Hippocampal formation (tissue), 2 donors: ENCODE measurements at regions not wholly inside any gene's neighbourhood (a gene's known extent, or its start where the extent isn't known, plus 50 kb on each side); places are given as distances from the start of the nearest gene placed in this dataset.

Experiments used
- DNase-seq, 2 donors: peaks; one replicate each; lab custom pipeline; 2025; lab: John Stamatoyannopoulos, UW

DNA sequence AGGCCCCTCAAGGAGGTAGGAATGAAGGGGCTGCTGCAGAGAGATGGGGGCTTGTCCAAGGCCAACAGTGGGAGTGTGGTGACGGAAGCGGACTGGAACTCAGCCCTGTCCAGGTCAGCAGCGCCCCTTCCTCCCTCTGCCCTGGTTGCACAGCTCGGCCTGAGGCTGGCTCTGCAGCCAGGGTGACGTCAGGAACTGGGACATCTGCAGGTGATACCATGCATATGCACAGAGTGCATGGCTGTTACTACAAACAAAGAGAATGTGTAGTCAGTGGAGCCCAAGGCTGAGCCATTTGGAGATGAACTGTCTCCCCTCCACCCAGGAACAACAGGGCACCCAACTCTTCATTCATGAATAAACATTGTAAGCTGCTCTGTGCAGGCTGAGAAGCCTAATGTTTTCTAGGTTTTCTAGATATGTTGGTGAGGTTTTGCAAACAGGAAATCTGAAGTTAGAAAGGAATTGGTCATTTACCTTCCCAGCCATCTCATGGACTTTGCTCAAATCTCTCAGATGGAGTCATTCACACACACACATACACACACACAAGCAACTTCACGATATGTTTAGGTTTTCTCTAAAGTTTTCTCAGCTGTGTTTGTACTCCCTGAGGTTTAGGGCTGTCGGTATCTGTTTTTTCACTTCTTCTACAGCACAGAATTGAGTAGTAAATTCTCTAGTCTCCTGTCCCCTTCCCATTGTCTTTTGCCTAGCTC lies 117.2 kb downstream of the TLE3 start:
- DNase-seq, result no peak

DNA sequence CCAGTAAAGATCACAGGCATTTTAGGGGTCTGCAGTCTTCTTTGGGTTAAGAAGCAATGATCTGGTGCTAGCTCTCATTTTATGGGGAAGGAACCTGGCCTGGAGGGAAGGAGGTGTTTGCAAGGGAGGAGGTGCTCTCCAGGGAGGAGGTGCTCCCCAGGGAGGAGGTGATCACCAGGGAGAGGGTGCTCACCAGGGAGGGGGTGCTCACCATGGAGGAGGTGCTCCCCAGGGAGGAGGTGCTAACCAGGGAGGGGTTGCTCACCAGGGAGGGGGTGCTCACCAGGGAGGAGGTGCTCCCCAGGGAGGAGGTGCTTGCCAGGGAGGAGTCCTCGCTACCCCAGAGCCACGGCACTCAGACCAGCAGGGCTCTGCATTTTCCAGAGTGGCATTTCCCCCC lies 115.7 kb downstream of the TLE3 start:
- no peak for DNase-seq

DNA sequence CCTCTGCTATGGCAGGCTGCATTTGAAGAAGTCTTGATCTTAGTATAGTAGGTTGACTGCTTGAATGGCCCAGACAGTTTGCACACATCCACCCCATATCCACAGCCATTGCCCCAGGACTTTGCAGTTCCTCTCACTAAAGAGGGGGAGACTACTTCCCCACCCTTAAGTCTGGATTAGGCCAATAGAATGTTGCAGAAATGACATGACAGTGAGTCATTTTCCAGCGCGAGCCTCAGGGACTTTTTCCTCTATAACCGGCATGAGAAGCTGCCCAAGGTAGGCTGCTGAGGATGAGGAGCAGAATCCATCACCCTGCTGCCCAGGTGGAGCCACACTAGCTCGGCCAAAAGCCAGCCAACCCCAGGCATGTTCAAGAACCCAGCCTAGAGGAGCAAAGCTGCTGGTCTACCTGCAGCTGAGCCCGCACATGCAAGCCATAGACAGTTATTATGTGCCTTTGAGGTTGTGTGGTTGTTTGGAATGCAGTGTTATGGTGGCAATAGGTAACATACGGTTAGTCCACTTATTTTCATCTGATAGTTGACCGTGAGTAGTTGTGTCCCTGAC lies 113.9 kb downstream of the TLE3 start:
- no peak for DNase-seq

DNA sequence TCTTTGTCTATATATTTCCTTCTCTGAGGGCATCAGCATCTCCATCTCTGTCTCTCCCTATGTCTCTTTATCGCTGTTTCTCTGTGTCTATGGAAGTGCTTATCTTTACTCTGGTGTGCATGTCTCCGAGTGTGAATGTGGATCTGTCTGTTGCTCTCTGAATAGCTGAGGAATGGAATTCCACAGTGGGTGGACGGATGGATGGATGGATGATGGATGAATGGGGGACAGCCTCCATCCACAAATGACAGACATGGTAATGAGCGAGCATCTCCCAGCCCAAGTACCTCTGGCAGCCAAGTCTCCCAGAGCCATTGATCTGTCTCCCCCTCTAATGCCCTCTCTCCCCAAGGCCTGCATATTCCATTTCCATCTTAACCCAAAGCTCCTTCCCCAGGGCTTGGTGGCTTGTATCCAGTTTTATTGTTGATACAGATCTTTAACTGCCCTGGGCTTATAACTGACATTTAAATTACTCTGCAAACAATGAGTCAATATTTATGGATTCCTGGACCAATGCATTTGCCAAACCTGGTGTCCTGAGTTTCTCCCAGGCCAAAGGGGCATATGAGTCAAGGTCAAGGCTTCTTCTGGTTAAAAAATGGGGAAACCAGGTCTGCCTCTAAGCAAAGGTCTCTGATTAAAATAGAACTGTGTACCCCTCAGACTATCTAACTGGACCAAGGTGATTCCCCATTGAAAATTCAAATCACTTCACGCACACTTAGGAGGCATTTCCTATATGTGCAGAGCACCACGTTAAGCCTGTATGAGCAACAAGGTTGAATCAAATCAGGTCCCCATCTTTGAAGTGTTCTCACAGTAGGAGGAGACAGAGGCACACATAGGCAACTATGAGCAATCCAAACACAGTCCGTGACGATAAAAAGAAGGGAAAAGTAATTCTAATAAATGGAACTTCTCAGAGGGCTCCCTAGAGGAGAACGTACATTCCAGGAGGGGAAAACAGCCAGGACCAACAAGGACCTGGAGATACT lies 109.9 kb downstream of the TLE3 start:
- no peak for DNase-seq

DNA sequence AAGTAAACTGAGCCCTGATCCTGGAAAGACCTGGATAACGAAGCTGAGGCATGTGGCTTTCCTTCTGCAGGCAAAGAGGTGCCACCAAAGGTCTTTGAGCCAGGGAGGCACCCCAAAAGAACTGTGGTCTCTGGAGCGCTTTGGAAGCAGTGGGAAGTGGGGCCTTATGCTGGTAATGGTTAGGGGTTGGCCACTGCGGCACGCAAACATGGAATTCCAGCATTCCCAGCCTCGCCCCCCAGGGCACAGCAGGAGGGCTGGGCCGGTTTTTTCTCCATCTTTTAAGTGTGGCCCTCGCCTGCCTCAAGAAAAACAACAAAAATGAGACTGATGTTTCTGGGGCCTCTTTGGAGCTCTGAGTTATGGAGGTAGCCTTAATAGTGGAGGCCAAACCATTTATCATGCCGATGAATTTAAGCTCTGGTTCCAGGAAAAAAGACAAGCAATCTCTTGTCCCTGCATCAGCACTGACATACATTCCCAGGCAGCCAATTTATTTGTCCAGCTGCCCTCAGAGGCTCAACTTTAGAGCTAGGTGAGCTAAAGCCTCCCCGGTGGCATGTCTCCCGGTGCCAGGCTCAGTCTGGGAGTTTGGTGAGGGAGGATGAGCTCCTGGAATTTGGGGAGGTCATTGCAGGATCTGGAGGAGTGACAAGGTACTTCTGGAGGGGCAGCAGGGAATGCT lies 109.0 kb downstream of the TLE3 start:
- no peak for DNase-seq

DNA sequence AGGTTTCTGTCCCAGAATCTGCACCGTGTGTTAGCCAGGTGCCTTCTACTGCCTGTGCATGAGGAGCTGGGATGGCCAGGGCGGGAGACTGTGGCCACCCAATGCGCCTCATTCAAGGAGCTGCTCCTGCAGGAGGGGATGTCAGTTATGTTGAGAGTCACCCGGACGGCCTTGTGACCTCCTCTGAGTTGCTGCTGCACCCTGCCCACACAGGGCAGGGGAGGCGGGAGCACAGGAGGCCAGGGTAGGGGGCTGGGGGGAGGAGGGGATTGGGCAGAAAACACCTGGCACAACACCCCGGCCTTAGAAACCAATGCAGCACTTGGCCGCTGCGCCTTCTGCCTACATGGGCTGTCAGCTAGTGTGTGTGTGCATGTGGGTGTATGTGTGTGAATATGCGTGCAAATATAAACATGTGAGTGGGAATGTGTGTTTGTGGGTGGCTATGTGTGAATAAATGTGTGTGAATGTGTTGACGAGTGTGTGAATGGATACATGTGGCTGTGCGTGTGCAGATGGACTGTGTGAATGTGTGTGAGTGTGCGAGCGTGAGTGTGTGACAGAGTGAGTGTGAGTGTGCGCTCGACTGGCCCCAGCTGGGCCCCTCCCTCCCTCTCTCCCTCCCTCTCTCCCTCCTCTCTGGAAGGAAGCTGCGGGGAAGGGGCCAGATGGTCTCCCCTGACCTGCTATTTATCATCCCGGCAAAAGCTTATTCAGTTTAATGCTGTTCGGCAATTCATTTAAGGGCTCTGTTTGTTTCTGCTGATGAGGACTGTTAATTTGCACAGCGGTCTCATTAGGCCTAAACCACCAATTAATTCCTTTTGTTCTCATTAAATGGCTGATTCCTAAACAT lies 106.9 kb downstream of the TLE3 start:
- DNase-seq, result no peak

DNA sequence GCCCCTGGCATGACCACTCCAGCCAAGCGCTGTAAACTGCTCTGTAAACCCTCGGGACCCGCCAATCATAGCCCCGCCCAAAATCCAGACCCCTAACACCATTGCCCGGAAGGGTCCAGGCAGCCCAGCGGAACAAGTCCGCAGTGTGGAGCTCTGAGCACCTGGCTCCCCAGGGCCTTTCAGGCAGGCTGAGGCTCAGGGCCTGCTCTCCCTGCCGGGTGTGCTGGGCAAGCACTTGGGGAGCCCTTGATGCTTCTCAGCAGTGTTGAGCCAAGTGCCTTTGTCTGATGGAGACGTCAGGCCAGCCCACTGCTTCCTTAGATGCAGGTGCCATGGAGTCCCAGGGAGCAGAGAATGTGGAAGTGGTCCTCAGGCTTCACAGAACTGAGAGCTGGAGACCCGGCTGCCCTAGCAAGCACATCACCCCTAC lies 106.2 kb downstream of the TLE3 start:
- no peak for DNase-seq

DNA sequence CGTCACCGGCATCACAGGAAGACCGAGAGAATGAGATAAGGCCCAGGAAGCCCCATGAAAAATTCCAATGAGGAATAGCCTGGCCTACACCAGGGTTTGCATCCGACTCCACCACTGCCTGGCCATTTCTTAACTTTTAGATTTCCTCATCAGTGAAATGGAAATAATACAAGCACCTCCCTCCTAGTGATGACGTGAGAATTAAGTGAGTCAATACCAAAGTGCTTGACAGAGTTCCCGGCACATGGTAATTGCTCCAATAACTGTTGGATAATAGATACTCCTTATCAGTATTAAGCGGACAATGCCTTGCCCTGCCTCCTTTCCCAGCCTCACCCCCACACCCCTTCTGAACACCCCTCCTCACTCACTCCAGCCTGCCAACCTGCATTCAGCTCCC lies 105.4 kb downstream of the TLE3 start:
- no peak for DNase-seq

DNA sequence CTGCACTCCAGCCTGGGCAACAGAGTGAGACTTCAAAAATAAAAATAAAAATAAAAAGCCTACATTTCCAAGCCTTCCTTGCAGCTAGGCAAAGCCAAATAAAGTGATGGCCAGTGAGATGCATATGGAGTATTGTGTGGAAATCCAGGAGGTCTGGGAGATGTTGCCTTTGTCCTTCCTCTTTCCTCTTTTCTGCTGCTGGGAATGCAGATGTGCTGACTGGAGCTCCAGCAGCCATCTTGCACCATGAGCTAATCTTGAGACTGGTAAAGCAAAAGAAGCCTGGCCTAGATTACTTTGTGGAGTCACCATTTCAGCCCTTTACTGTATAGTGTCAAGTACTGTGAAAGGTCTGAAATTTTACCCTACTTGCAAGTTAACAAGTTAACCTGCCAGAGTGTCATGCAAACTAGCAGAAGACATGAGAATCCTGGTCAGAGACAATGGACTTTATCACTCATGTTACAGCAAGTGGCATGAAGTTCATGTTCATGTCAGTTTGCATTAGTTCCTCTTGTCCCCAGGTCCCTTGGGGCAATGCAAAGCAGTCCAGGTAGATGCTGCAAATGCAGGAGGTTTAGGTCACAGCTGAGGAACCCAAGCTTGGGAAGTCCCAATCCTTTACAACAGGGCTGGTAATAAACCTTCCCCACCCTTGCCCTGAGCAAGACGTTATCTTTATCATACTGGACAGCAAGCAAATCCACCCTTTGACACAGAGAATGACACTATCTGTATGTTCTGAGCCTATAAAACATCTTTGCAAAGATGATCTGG lies 103.1 kb downstream of the TLE3 start:
- DNase-seq, result no peak

DNA sequence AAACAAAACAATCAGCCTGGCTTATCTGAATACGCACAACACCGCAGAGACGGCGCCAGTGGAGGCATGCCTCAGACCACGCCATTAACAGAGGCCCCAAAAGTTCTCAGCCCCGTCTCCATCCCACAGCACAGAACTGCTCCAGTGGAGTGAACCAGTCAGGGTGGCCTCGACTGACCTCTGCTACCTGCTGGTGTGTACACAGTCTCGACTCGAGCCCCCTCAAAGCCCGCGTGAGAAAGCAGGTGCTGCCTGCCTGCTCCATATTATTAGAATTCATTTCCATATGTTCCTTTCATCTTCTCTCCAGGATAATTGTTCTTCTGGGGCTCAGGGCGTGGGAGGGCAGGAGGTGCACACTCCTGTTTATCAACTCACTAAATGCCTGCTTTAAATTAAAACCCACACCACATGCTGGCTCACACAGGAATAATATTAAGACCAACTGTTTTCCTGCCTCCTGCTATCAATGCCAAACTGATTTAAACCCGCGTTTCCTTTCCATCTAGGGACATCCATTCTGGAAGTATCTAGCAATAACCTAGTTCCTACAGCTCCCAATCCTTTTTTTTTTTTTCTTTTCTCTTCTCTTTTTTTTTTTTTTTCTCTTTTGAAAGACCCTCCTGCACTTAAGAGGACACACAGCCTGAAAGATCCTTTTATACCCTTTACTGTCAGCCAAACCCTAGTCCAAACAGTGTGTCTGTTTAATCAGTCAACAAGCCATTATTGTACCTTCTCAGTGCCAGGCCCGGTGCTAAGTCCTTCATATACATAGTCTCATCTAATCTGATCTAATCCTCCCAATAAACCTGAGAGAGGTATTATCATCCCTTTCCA lies 101.2 kb downstream of the TLE3 start:
- no peak for DNase-seq

DNA sequence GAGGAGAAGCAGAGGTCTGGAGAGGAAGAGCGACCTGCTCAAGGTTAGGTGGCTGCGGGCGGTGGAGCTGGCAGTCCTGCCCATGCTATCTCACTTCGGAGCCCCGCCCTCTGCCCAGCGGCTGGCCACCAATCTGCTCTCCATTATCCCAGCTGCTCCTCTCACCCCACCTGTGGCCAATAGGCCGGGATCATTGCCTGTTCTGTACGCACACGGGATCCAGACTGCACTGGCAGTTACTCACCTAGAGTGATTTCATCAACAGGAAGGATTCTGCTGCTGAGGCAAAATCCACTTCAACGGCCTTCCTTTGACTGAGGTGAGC lies 100.6 kb downstream of the TLE3 start:
- no peak for DNase-seq
